ENCODE measurements at regions not wholly inside any gene's neighbourhood (a gene's known extent, or its start where the extent isn't known, plus 50 kb on each side); places are given as distances from the start of the nearest gene placed in this dataset.

DNA sequence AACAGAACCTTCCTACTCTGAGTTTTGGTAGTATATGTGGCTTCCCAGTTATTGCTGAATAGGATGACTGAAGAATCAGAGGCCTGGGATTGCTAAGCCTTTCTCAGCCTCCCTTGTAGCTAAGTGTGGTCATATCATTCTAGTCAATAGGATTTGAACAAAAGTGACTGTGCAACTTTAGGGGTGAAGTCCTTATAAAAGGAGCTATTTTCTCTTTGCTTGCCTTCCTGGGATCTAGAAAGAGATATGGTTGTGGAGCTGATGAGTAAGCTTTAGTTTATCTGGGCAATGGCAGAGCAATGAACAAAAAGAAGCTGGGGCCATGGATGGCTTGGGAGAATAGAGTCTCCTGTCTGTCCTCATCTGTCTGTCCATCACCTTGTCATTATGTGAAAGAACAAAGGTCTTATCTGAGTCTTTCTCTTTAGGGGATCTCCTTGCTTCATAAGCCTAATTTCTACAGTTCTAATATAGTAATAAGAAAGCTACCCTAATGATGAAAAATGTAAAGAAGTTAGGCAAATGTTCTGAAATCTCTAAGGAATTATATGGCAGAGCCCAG is 91.5 kb downstream of the TENT5C start:
- no peak overlapping the region for H2AK5ac ChIP-seq (ENCODE audit: low read depth, low read length)
- H3K27me3 ChIP-seq (replicated peaks in 1 of 4; ENCODE audit: control insufficient read depth in 3 of 4, extremely low read depth in 1 of 4, insufficient read depth in 3 of 4, low read length in 3 of 4): no peaks in the 10 kb centered on the region
- DNase-seq (ENCODE audit: low read depth in 1 of 2, low spot score in 2 of 2) (no peak), FAIRE-seq (no peak)
- H2BK12ac ChIP-seq (ENCODE audit: low read depth, low read length): no peak overlapping the region
- no peak overlapping the region for H2BK15ac ChIP-seq (ENCODE audit: low read length)
- no peak for TF ChIP-seq CHD2 (IDR thresholded peaks at IDR 0.05; ENCODE audit: low read length)
- TF ChIP-seq JUN (IDR thresholded peaks at IDR 0.05; ENCODE audit: low read depth, low read length): no peak
- TF ChIP-seq HDAC6 (IDR thresholded peaks at IDR 0.05; ENCODE audit: low read depth, low read length): no peak
- no peak for TF ChIP-seq TEAD4 (IDR thresholded peaks at IDR 0.05; ENCODE audit: low read depth, low read length)
- no peak for TF ChIP-seq RBBP5 (IDR thresholded peaks at IDR 0.05; ENCODE audit: borderline replicate concordance, low read depth, low read length)
- TF ChIP-seq SP1 (IDR thresholded peaks at IDR 0.05; ENCODE audit: low read depth, low read length): no peak
- no peak for TF ChIP-seq RAD21 (IDR thresholded peaks at IDR 0.05 in 1 of 2, conservative IDR thresholded peaks at IDR 0.05 in 1 of 2; ENCODE audit: low read depth in 2 of 2, low read length in 2 of 2)
- TF ChIP-seq YY1 (IDR thresholded peaks at IDR 0.05; ENCODE audit: low read depth, low read length): no peak
- TF ChIP-seq TBP (IDR thresholded peaks at IDR 0.05; ENCODE audit: low read depth, low read length): no peak
- no peak for TF ChIP-seq JUND (IDR thresholded peaks at IDR 0.05; ENCODE audit: low read length)
- no peak for TF ChIP-seq POU5F1 (IDR thresholded peaks at IDR 0.05; ENCODE audit: low read depth, low read length)
- no peak for TF ChIP-seq BCL11A (IDR thresholded peaks at IDR 0.05; ENCODE audit: low read depth in 2 of 2, low read length in 2 of 2)
- no peak for TF ChIP-seq SIX5 (IDR thresholded peaks at IDR 0.05; ENCODE audit: low read depth, low read length)
- TF ChIP-seq GABPA (IDR thresholded peaks at IDR 0.05; ENCODE audit: borderline replicate concordance, insufficient read depth, low read length): no peak
- TF ChIP-seq PHF8 (conservative IDR thresholded peaks at IDR 0.05; ENCODE audit: low read depth, low read length): no peak
- TF ChIP-seq CHD1 (IDR thresholded peaks at IDR 0.05; ENCODE audit: low read depth, low read length): no peak
- TF ChIP-seq SIRT6 (IDR thresholded peaks at IDR 0.05; ENCODE audit: low read length): no peak
- no peak overlapping the region for H4K5ac ChIP-seq (ENCODE audit: insufficient read length, low read depth, low read length)
- H2BK20ac ChIP-seq (ENCODE audit: low read length): no peak overlapping the region
- H3K36me3 ChIP-seq (ENCODE audit: control insufficient read depth in 2 of 4, insufficient read depth in 4 of 4, low read length in 3 of 4): no peaks in the 10 kb centered on the region
- no peak overlapping the region for H4K8ac ChIP-seq (ENCODE audit: extremely low read depth, insufficient read depth, low read length)
- H3K79me1 ChIP-seq (ENCODE audit: low read depth, low read length): no peaks in the 10 kb centered on the region
- no peaks in the 10 kb centered on the region for H3K79me2 ChIP-seq (ENCODE audit: control insufficient read depth in 1 of 2, insufficient read depth in 2 of 2, low read length in 2 of 2)
- H3K9ac ChIP-seq (replicated peaks in 1 of 4; ENCODE audit: extremely low read depth in 1 of 4, low read depth in 3 of 4, low read length in 3 of 4): no peak overlapping the region
- no peak overlapping the region for H2BK120ac ChIP-seq (replicated peaks; ENCODE audit: low read depth, low read length)
- no peaks in the 10 kb centered on the region for H4K20me1 ChIP-seq (replicated peaks in 1 of 2; ENCODE audit: control insufficient read depth in 1 of 2, insufficient read depth in 2 of 2, low read length in 2 of 2)
- no peak overlapping the region for H3K56ac ChIP-seq (replicated peaks; ENCODE audit: insufficient read length, low read depth, low read length)
- POLR2A ChIA-PET (ENCODE audit: partially characterized antibody): interaction anchor here (1.2 kb wide), 1 partner anchor 91 kb away, joined by 4 read pairs; no protein-coding TSS in a partner anchor
- no peaks in the 10 kb centered on the region for H3K9me3 ChIP-seq (ENCODE audit: insufficient read depth in 2 of 2, low read depth in 1 of 2, low read length in 1 of 2)
- no peak overlapping the region for H3K4me3 ChIP-seq (ENCODE audit: extremely low read depth in 1 of 4, insufficient read depth in 2 of 4, low read depth in 3 of 4, low read length in 4 of 4)
- H3K18ac ChIP-seq (ENCODE audit: extremely low read depth, low read length): no peak overlapping the region
- no peak overlapping the region for H3K23ac ChIP-seq (ENCODE audit: insufficient read length)
- no peaks in the 10 kb centered on the region for H3K23me2 ChIP-seq (ENCODE audit: low read depth, low read length)
- no peak overlapping the region for H2AFZ ChIP-seq (ENCODE audit: low read length)
- H3K4ac ChIP-seq (replicated peaks; ENCODE audit: insufficient read length, low read depth, low read length): no peak overlapping the region
- no peak overlapping the region for H3K27ac ChIP-seq (ENCODE audit: low read depth, low read length)
- no peaks in the 10 kb centered on the region for H3K4me1 ChIP-seq (replicated peaks in 1 of 4; ENCODE audit: control insufficient read depth in 3 of 4, insufficient read depth in 4 of 4, low read length in 3 of 4)
- no peak overlapping the region for H3K4me2 ChIP-seq (ENCODE audit: insufficient read depth in 1 of 2, low read depth in 2 of 2, low read length in 2 of 2)
- no peak overlapping the region for H4K91ac ChIP-seq (replicated peaks; ENCODE audit: insufficient read length, low read length)
- no peak overlapping the region for H3K14ac ChIP-seq (ENCODE audit: insufficient read length)
- no peak overlapping the region for H2BK5ac ChIP-seq (ENCODE audit: low read depth, low read length)
- CTCF ChIA-PET (ENCODE audit: partially characterized antibody): interaction anchor here (0.6 to 9.8 kb wide), 10 partner anchors 9 to 162 kb away, joined by 3 to 67 read pairs (median 4); no protein-coding TSS in a partner anchor

Data from H1 (cell line).